ENCODE measurements at regions not wholly inside any gene's neighbourhood (a gene's known extent, or its start where the extent isn't known, plus 50 kb on each side); places are given as distances from the start of the nearest gene placed in this dataset.

- TF ChIP-seq AFF4 (CRISPR knock-in tag; IDR thresholded peaks at IDR 0.05; ENCODE audit: borderline replicate concordance) (no peak), HMGA2 (CRISPR knock-in tag; IDR thresholded peaks at IDR 0.05) (no peak)
Measured at GRCh38 chr12:75945581-75945980, 86.0 kb downstream of the PHLDA1 start (continued).

GRCh38 chr12:75944905-75945432, 86.6 kb downstream of the PHLDA1 start:
- ChIA-PET POLR2A (no interaction called here), CTCF (no interaction called here)
- peaks cover 6% of the 10 kb centered on the region for H3K9me3 Mint-ChIP-seq
- TF ChIP-seq ZBTB21 (CRISPR knock-in tag; IDR thresholded peaks at IDR 0.05; ENCODE audit: borderline replicate concordance) (no peak), CREM (CRISPR knock-in tag; IDR thresholded peaks at IDR 0.05) (no peak), NR3C1 (CRISPR knock-in tag; conservative IDR thresholded peaks at IDR 0.05; ENCODE audit: low read depth) (no peak), ATF2 (CRISPR knock-in tag; IDR thresholded peaks at IDR 0.05; ENCODE audit: borderline replicate concordance, low read depth) (no peak), E2F5 (CRISPR knock-in tag; IDR thresholded peaks at IDR 0.05) (no peak), CTCF (IDR thresholded peaks at IDR 0.05) (no peak), MYBL2 (CRISPR knock-in tag; IDR thresholded peaks at IDR 0.05) (no peak), EMX1 (CRISPR knock-in tag; IDR thresholded peaks at IDR 0.05) (no peak), ESRRA (CRISPR knock-in tag; IDR thresholded peaks at IDR 0.05; ENCODE audit: borderline replicate concordance) (no peak), MLX (CRISPR knock-in tag; IDR thresholded peaks at IDR 0.05) (no peak), TP53 (CRISPR knock-in tag; IDR thresholded peaks at IDR 0.05) (no peak), E2F1 (CRISPR knock-in tag; IDR thresholded peaks at IDR 0.05) (no peak), IRF2 (CRISPR knock-in tag; IDR thresholded peaks at IDR 0.05; ENCODE audit: borderline replicate concordance, low read depth) (no peak), AR (CRISPR knock-in tag; IDR thresholded peaks at IDR 0.05) (no peak), MXD4 (CRISPR knock-in tag; IDR thresholded peaks at IDR 0.05; ENCODE audit: borderline replicate concordance) (no peak)
- H3K4me3 Mint-ChIP-seq, result 0 out of 2 replicates have a peak overlapping the region, but pooled peaks have one; percentile 13
- no peaks in the 10 kb centered on the region for H3K27me3 Mint-ChIP-seq (ENCODE audit: low read depth)
- peaks cover 40% of the 10 kb centered on the region for H3K4me1 Mint-ChIP-seq
- peak; percentile 8 for ATAC-seq
- peak overlapping the region; percentile 99 for H3K27ac Mint-ChIP-seq
- no peak for DNase-seq (ENCODE audit: low spot score)
- peaks cover 11% of the 10 kb centered on the region for H3K36me3 Mint-ChIP-seq

Measured in WTC11 (cell line).